ENCODE measurements at regions not wholly inside any gene's neighbourhood (a gene's known extent, or its start where the extent isn't known, plus 50 kb on each side); places are given as distances from the start of the nearest gene placed in this dataset.

DNA sequence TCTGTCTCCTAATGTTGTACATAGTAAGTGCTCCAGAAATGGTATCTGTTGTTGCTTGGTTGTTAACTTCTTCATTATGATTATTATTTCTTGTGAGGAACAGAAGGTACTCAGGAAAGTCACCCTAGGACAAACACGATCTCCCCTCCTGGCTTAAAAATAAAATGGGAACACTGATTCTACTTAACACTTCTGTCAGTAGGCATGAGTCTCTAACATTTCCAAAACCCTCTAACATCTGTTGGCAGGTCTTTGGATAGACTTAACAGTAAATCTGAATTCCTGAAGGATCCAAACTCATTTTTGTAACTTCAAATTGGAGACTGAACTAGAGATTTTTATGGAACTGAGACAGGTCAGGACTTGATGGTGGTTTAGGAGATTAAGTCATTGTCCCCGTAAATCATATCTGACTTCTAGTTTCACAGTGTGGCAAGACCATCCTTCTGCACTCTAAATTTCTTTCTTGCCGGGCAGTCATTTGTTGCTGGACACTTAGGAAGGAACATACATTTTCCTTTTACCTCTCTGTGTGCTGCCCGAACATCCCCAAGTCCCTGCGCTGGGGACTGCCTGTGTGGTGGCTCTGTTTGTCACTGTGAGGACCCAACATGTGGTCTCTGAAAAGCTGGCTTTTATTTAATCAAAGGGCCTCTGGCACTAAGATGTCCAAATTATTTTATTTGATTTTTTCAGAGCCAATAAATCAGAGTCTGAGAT, 149.9 kb downstream of the NPIPB5 start:
- TF ChIP-seq POLR2AphosphoS5 (IDR thresholded peaks at IDR 0.05) (no peak), POLR2A (IDR thresholded peaks at IDR 0.05) (no peak), EP300 (IDR thresholded peaks at IDR 0.05) (no peak)
- TF ChIP-seq, protein P1, sequence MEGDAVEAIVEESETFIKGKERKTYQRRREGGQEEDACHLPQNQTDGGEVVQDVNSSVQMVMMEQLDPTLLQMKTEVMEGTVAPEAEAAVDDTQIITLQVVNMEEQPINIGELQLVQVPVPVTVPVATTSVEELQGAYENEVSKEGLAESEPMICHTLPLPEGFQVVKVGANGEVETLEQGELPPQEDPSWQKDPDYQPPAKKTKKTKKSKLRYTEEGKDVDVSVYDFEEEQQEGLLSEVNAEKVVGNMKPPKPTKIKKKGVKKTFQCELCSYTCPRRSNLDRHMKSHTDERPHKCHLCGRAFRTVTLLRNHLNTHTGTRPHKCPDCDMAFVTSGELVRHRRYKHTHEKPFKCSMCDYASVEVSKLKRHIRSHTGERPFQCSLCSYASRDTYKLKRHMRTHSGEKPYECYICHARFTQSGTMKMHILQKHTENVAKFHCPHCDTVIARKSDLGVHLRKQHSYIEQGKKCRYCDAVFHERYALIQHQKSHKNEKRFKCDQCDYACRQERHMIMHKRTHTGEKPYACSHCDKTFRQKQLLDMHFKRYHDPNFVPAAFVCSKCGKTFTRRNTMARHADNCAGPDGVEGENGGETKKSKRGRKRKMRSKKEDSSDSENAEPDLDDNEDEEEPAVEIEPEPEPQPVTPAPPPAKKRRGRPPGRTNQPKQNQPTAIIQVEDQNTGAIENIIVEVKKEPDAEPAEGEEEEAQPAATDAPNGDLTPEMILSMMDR (IDR thresholded peaks at IDR 0.05), result no peak

Data from upper lobe of left lung (tissue), 4 donors.